GM18526 (cell line): ENCODE measurements at regions not wholly inside any gene's neighbourhood (a gene's known extent, or its start where the extent isn't known, plus 50 kb on each side); places are given as distances from the start of the nearest gene placed in this dataset.

Experiments
- POLR2A ChIP-seq: IDR thresholded peaks from 3 replicates; pipeline ENCODE4 v1.6.1; 2011; ENCODE audit not compliant: insufficient read length; ENCODE audit errors: extremely low read depth

DNA sequence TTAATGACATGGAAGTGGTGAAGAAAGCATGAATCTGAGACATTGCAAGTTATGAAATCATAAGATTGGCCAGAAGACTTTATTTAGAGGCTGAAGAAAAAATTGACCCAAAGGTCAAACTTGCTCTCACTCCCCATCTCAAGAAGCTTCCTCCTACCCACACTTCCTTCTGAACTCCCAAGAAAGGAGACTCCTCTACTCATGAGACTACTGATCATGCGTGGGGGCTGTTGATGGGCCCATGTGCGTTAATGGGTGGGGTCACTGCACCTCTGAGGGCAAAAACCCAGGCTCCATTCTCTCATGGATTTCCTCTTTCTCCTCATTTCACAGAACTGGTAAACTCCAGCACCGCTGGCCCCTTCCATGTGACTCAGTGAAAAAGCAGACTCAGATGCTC lies 470.6 kb upstream of the ARID1B start:
- no peak for TF ChIP-seq POLR2A

- TF ChIP-seq POLR2A = no peak
Observed at GRCh38 chr6:156283091-156283490, 494.1 kb upstream of the ARID1B start.

DNA sequence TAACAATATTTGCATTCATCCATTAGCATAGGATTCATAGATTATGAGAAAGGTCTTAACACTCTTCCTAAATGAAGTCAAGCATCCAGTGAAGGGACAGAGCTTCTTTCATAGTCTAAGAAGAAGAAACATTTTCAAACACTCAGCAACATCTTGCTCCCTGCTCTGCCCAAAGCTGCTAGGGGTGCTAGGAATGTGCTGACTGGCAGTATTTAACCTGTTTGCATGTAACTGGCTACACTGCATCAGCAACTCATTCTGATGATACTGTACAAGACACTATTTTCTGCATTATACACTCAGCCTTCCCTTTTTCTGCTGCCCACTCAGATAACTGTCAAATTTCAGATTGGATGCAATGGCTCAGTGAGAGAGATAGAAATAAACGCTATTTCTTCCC lies 495.1 kb upstream of the ARID1B start:
- TF ChIP-seq POLR2A = no peak

DNA sequence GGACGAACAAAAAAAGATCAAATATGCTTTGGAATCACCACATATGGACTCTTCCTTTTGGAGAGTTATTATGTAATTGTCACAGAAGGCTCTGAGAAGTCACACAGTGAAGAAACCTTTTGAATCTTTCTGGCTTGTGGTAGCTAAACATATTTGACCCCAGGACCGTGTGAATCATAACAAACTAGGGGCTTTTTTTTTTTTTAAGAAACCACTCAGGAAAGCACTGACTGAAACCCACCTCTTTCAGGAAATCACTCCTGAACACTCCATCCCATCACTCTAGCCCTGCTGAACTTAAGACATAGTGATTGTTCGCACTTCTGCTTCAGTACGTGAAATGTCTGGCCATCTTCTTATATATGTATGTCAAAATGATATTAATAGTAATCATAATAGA lies 495.9 kb upstream of the ARID1B start:
- no peak for TF ChIP-seq POLR2A

- no peak for TF ChIP-seq POLR2A
Observed at GRCh38 chr6:156280065-156280464, 497.1 kb upstream of the ARID1B start.

DNA sequence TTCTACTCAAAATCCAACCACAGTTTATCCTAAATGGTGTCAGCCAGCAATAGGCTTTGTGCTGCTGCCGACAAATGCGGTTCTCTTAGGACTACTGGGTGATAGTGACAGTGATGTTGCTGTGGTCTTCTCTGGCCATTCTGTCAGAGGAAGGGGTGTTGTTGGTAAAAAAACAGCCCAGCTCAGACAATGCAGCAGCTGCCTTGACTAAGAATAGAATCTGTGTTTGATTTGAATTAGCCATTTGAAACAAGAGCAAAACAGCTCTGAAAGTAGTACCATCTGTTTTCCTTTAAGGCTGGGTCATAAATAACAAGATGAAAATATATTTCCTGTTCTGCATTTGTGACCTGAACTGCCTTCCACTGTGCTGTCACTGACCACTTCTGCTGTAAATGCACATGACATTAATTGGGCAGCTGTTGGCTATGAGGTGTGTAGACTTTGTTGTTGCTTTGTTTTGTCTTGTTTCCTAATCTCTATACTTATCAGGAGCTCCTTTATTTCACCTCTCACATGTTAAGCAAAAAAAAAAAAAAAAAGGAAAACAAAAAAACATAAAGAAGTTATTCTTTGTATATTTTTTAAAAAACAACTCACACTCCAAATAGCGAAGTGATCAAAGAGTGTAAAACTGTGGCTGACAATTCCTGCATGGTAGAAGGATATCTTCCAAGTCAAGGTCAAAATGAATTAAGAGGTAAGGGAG lies 497.8 kb upstream of the ARID1B start:
- TF ChIP-seq POLR2A = no peak

DNA sequence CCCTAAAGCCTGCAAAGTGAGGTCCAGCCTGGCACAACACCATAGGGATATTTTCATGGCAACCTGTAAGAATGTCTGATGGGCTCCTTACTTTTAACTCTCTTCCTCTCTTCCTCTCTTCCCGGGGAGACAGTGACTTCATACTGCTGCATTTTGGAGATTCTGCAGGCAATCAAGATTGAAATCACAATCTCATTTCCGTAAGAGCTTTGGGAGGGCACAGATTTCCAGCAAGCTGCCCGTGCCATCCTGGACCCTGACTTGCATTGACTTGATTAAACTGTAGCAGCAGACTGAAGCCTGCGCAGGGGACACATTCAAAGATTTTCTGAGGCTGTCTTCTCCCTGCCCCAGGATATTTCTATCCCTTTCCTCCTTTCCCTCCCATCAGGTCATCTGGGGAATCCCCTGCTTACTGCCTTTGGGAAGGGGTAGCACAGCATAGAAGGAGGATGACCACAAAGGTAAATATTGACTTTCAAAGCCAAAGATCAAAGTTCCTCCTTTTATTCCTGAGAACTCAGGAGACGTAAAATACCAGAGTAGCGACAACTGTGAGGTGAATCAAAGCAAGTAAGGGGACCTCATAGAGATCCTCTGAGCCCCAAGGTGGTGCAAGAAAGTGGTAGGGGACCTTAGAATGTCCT lies 504.0 kb upstream of the ARID1B start:
- no peak for TF ChIP-seq POLR2A

- TF ChIP-seq POLR2A = no peak
Observed at GRCh38 chr6:156269751-156270369, 507.3 kb upstream of the ARID1B start.

DNA sequence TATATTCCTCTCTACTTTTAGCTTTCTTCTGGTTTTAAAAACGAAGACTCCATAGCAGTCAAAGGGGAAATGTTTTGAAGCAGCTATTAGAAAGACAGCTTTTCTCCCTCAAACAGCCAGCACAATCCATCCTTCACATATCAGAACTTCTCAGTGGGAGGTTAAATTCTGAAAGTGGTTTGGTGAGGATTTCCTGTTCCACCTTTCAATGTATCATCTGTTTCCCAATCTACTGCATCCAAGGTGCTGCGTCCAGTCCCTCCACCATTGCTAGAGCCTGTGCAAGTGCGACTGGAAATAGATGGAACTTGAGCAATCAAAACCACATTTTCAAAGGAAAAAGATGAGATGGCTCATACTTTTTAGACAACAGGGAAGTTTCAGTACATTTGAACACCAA lies 508.3 kb upstream of the ARID1B start:
- no peak for TF ChIP-seq POLR2A

DNA sequence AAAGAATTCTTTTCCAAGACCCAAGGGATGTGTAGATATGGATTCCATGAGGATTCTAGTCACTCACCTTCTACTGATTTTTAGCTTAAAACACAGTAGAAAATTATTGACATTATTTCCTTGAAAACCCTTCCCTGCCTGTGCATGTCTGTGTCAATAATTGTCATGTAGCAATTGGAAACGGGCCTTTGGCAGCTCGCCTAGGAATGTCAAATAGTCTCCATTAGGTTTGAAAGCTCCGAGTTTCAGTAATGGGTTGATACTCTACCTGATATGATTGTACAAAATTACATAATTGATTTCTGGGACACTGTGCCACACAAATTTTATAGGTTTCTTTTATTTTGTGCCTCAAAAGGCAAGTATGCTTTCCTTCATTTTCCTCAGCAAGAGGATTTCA lies 515.2 kb upstream of the ARID1B start:
- TF ChIP-seq POLR2A = no peak

GRCh38 chr6:156260815-156261214 lies 516.4 kb upstream of the ARID1B start:
- TF ChIP-seq POLR2A = no peak

- no peak for TF ChIP-seq POLR2A
Observed at GRCh38 chr6:156258981-156259380, 518.2 kb upstream of the ARID1B start.

- TF ChIP-seq POLR2A = no peak
Observed at GRCh38 chr6:156256161-156256560, 521.0 kb upstream of the ARID1B start.

- TF ChIP-seq POLR2A = no peak
Observed at GRCh38 chr6:156254240-156254639, 522.9 kb upstream of the ARID1B start.

DNA sequence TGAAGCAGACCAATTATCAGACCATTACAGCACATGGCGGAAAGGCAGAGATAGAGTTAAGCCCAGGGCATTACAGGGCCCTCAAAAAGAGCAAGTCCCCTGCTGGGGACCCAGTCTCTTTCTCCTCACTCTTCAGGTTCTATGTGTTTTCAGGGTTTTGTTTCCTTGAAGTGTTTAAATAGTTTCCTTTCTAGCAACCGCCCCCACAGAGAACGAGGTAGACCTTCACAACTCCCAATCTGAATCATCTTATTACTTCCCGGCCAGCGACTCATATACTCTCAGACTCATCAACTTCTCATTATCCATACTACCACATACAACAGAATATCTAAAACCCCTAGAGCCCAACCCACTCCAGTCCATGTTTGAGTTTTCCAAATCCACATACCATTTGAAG lies 526.6 kb upstream of the ARID1B start:
- no peak for TF ChIP-seq POLR2A

- TF ChIP-seq POLR2A = no peak
Observed at GRCh38 chr6:156242206-156242605, 535.0 kb upstream of the ARID1B start.
